HG03469 (cell line): ENCODE measurements at regions not wholly inside any gene's neighbourhood (a gene's known extent, or its start where the extent isn't known, plus 50 kb on each side); places are given as distances from the start of the nearest gene placed in this dataset.

Experiments used
- ATAC-seq: cut with Tn5 transposase; IDR thresholded peaks from one replicate; pipeline ENCODE4 v1.9.1; 2021; ENCODE audit warnings: mild to moderate bottlenecking, moderate library complexity, moderate number of reproducible peaks; ENCODE audit not compliant: unreplicated experiment

GRCh38 chr9:89923961-89924504, 319.2 kb downstream of the GADD45G start:
- ATAC-seq: no peak

- no peak for ATAC-seq
Observed at GRCh38 chr9:89924611-89925010, 319.8 kb downstream of the GADD45G start.

- ATAC-seq: no peak
Observed at GRCh38 chr9:89926167-89926566, 321.4 kb downstream of the GADD45G start.

GRCh38 chr9:89926691-89927220, 321.9 kb downstream of the GADD45G start:
- no peak for ATAC-seq

GRCh38 chr9:89928106-89928505, 323.3 kb downstream of the GADD45G start:
- ATAC-seq: no peak

- ATAC-seq: no peak
Observed at GRCh38 chr9:89928521-89929275, 323.9 kb downstream of the GADD45G start.

- no peak for ATAC-seq
Observed at GRCh38 chr9:89929315-89929672, 324.5 kb downstream of the GADD45G start.

GRCh38 chr9:89929673-89930480, 325.1 kb downstream of the GADD45G start:
- no peak for ATAC-seq

- ATAC-seq: no peak
Observed at GRCh38 chr9:89933578-89933977, 328.8 kb downstream of the GADD45G start.

GRCh38 chr9:89935115-89935514, 330.3 kb downstream of the GADD45G start:
- no peak for ATAC-seq

- no peak for ATAC-seq
Observed at GRCh38 chr9:89935801-89936200, 331.0 kb downstream of the GADD45G start.

GRCh38 chr9:89937051-89937450, 332.2 kb downstream of the GADD45G start:
- no peak for ATAC-seq

GRCh38 chr9:89939181-89939580, 334.4 kb downstream of the GADD45G start:
- no peak for ATAC-seq

- ATAC-seq: no peak
Observed at GRCh38 chr9:89939626-89940292, 334.9 kb downstream of the GADD45G start.

GRCh38 chr9:89940625-89941024, 335.8 kb downstream of the GADD45G start:
- no peak for ATAC-seq

GRCh38 chr9:89941875-89942274, 337.1 kb downstream of the GADD45G start:
- no peak for ATAC-seq

GRCh38 chr9:89942643-89943042, 337.8 kb downstream of the GADD45G start:
- no peak for ATAC-seq

GRCh38 chr9:89943309-89943708, 338.5 kb downstream of the GADD45G start:
- ATAC-seq: no peak

GRCh38 chr9:89943728-89944127, 338.9 kb downstream of the GADD45G start:
- no peak for ATAC-seq

- no peak for ATAC-seq
Observed at GRCh38 chr9:89945133-89945532, 340.3 kb downstream of the GADD45G start.

- no peak for ATAC-seq
Observed at GRCh38 chr9:89946741-89947140, 341.9 kb downstream of the GADD45G start.
